LNCAP (cell line): ENCODE measurements at regions not wholly inside any gene's neighbourhood (a gene's known extent, or its start where the extent isn't known, plus 50 kb on each side); places are given as distances from the start of the nearest gene placed in this dataset.

Experiments used
- CTCF ChIP-seq: fragments of 450-650 bp; IDR thresholded peaks from 2 replicates; pipeline ENCODE4 v1.5.1; 2017; ENCODE audit warnings: mild to moderate bottlenecking

- TF ChIP-seq CTCF = no peak
Observed at GRCh38 chr20:53652859-53653517, 59.3 kb upstream of the ZNF217 start.

- TF ChIP-seq CTCF = no peak
Observed at GRCh38 chr20:53652090-53652858, 58.6 kb upstream of the ZNF217 start.

DNA sequence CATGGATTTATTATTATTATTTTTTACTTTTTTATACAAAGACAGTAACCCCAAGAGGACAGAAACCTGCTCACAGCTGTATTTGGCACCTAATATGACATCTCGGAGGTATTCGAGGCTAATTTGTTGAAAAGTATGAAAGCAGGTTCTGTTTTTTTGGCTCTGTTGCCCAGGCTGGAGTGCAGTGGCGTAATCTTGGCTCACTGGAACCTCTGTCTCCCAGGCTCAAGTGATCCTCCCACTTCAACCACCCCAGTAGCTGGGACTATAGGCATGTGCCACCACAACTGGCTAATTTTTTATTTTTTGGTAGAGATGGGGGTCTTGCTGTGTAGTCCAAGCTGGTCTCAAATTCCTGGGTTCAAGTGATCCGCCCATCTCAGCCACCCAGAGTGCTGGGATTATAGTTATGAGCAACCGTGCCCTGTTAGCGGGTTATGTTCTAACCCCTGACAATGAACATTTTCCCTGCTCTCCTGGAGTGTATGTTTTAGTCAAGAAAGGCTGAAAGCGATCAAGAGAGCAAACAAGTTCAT lies 53.7 kb upstream of the ZNF217 start:
- no peak for TF ChIP-seq CTCF

- no peak for TF ChIP-seq CTCF
Observed at GRCh38 chr20:53646550-53646949, 52.9 kb upstream of the ZNF217 start.

DNA sequence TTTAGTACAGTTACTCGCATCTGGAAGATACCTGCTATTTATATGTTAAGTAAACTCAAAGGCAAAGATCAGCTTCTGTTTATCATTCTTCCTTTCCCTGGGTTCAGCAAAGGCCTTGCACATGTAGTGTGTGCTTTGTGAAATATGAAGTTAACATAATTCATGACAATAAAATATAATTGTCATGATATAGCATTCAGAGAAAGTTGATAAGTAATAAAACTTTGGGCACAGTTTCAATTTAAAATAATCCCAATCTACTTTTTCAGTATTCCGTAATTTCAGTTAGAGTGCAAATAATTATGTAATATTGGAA lies 51.9 kb upstream of the ZNF217 start:
- TF ChIP-seq CTCF = no peak
